Heart left ventricle (tissue), 16 donors: ENCODE measurements at regions not wholly inside any gene's neighbourhood (a gene's known extent, or its start where the extent isn't known, plus 50 kb on each side); places are given as distances from the start of the nearest gene placed in this dataset.

Experiments
- ATAC-seq, 4 donors: fragments of 200-7000 bp; cut with Tn5 transposase; one replicate each; pipeline ENCODE4 v1.9.1; 2020 to 2022; ENCODE audit warnings: moderate library complexity in 4 of 4, mild to moderate bottlenecking in 3 of 4, moderate number of reproducible peaks in 1 of 4
- DNase-seq, 5 donors: peaks; one replicate each; pipeline ENCODE4 v3.0.0-alpha.2; 2020
- H3K27ac ChIP-seq, 12 donors: fragments of 200-600 bp; sonication (generic) in 4 of 12; one replicate each; pipeline versions ENCODE4 v1.5.0 to v1.8.0; 2016 to 2022; ENCODE audit warnings: mild to moderate bottlenecking in 2 of 12
- H3K27me3 ChIP-seq, 9 donors: fragments of 200-600 bp; sonication (generic) in 2 of 9; one replicate each; pipeline versions ENCODE4 v1.5.1 to v1.8.0; 2016 to 2022; ENCODE audit warnings: mild to moderate bottlenecking in 3 of 9
- H3K36me3 ChIP-seq, 9 donors: fragments of 200-600 bp; sonication (generic) in 2 of 9; one replicate each; pipeline versions ENCODE4 v1.5.0 to v1.8.0; 2018 to 2022; ENCODE audit warnings: mild to moderate bottlenecking in 2 of 9
- H3K4me1 ChIP-seq, 12 donors: fragments of 200-600 bp; sonication (generic) in 4 of 12; one replicate each; pipeline versions ENCODE4 v1.5.0 to v1.8.0; 2016 to 2022; ENCODE audit warnings: mild to moderate bottlenecking in 3 of 12
- H3K4me3 ChIP-seq, 12 donors: fragments of 200-600 bp; sonication (generic) in 4 of 12; one replicate each; pipeline versions ENCODE4 v1.5.0 to v1.8.0; 2017 to 2022; ENCODE audit warnings: mild to moderate bottlenecking in 9 of 12, moderate library complexity in 4 of 12
- H3K9me3 ChIP-seq, 12 donors: fragments of 200-600 bp; sonication (generic) in 4 of 12; one replicate each; pipeline versions ENCODE4 v1.5.0 to v1.8.0; 2016 to 2022; ENCODE audit warnings: mild to moderate bottlenecking in 1 of 12
- CTCF ChIP-seq, 12 donors: fragments of 200-600 bp; sonication (generic) in 4 of 12; IDR thresholded peaks; one replicate each; pipeline versions ENCODE4 v1.5.0 to v1.8.0; 2018 to 2022; ENCODE audit warnings: antibody characterized with exemption in 12 of 12, mild to moderate bottlenecking in 5 of 12
- POLR2A ChIP-seq, 2 donors: fragments of 450-650 bp; IDR thresholded peaks; one replicate each; pipeline ENCODE4 v1.6.1; 2017; ENCODE audit warnings: antibody characterized with exemption in 2 of 2, mild to moderate bottlenecking in 2 of 2, moderate library complexity in 2 of 2
- WGBS, 4 donors: extraction: QIAGEN DNeasy Blood & Tissue Kit in 2 of 4; methylation state at CpG; one replicate each; pipeline versions ENCODE4 v1.1.5 to v1.1.7; 2013 to 2018; 5-methylcytosine and 5-hydroxymethylcytosine counted together
- intact Hi-C, 10 donors: fragments of 100-400 bp; cut with DNase I; formaldehyde crosslinking; loops; one replicate each; pipeline versions ENCODE4 v1.11.1 to v1.14.2; 2022
- donor health status: ischemic (EF 13 %, LVEDD 7.1; RV severe dilation, severe dysfunction).
- donor health status: healthy with polysubstance abuse.
- donor health status: DM: no; HTN: yes; CAD: no.
- donor health status: DM: no; HTN: no; CAD: no.
- donor health status: ischemic (EF 25% LVEDD 6.9; RV normal size, moderate dysfunction).
- donor health status: ischemic (EF 25% LVEDD 5.7; RV mildly dilated, moderate dysfunction).
- donor health status: healthy.
- donor health status: DM: yes; HTN: yes; CAD: no.
- donor health status: ischemic (EF 35%, LVEDD 5.7; RV mildly dilated, moderate dysfunction).
- donor health status: nonischemic (EF 11% LVEDD 7.7; RV severe dilation, severe dysfunction).
- donor health status: DM: yes; HTN: yes; CAD: no.
- donor health status: PGD.
- donor health status: ischemic (EF 29% LVEDD 5.4; RV normal size, mild dysfunction).
- donor health status: nonischemic (EF 23%, LVEDD 6.1; RV moderate dilation, normal function).

DNA sequence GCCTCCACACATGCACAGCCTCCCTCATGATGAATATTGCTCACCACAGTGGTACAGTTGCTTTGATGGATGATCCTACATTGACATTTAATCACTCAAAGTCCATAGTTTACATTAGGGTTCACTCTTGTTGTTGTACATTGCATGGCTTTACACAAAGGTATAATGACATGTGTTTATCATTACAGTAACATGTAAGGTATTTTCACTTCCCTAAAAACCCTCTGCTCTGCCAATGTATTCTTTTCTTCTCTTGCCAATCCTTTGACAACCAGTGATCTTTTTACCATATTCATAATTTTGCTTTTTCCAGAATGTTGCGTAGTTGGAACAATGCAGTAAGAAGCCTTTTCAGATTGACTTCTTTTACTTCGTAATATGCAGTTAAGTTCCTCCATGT, 166.6 kb upstream of the KHDRBS2 start:
- H3K4me3 ChIP-seq = no peak overlapping the region
- 78 to 97% (median 87%) methylated on average over 2 of the region's 2 CpGs for WGBS, 4 donors
- H3K27me3 ChIP-seq = no peaks in the 10 kb centered on the region
- TF ChIP-seq CTCF (IDR thresholded peaks at IDR 0.05) = no peak
- no peak for TF ChIP-seq POLR2A (IDR thresholded peaks at IDR 0.05)
- H3K27ac ChIP-seq = no peak overlapping the region
- H3K36me3 ChIP-seq = no peaks in the 10 kb centered on the region
- DNase-seq (no peak), ATAC-seq (no peak)
- H3K4me1 ChIP-seq = no peaks in the 10 kb centered on the region
- intact Hi-C loops = no loop called here
- H3K9me3 ChIP-seq = peaks cover 0 to 5% (median 0%) of the 10 kb centered on the region in 12 donors

- no peak overlapping the region for H3K4me3 ChIP-seq
- TF ChIP-seq CTCF (IDR thresholded peaks at IDR 0.05) (no peak), POLR2A (IDR thresholded peaks at IDR 0.05) (no peak)
- no peaks in the 10 kb centered on the region for H3K9me3 ChIP-seq
- no peaks in the 10 kb centered on the region for H3K27me3 ChIP-seq
- intact Hi-C loops = no loop called here
- no peaks in the 10 kb centered on the region for H3K4me1 ChIP-seq
- 65 to 74% (median 71%) methylated on average over 2 of the region's 2 CpGs for WGBS, 4 donors
- no peak for DNase-seq
- H3K36me3 ChIP-seq = no peaks in the 10 kb centered on the region
- no peak overlapping the region for H3K27ac ChIP-seq
- no peak for ATAC-seq
Measured at GRCh38 chr6:62446647-62447316, 160.8 kb upstream of the KHDRBS2 start.

- Histone ChIP-seq H3K27me3 (no peaks in the 10 kb centered on the region), H3K4me1 (no peaks in the 10 kb centered on the region), H3K9me3 (no peaks in the 10 kb centered on the region), H3K27ac (no peak overlapping the region), H3K36me3 (no peaks in the 10 kb centered on the region), H3K4me3 (no peak overlapping the region)
- TF ChIP-seq POLR2A (IDR thresholded peaks at IDR 0.05) = no peak
- no peak for TF ChIP-seq CTCF (IDR thresholded peaks at IDR 0.05)
- intact Hi-C loops = no loop called here
- 76 to 86% (median 83%) methylated on average over 8 to 9 of the region's 9 CpGs for WGBS, 4 donors
- DNase-seq = peak in 1 of 5 donors; percentile 38
- ATAC-seq = no peak
Measured at GRCh38 chr6:62445521-62445920, 159.5 kb upstream of the KHDRBS2 start.

DNA sequence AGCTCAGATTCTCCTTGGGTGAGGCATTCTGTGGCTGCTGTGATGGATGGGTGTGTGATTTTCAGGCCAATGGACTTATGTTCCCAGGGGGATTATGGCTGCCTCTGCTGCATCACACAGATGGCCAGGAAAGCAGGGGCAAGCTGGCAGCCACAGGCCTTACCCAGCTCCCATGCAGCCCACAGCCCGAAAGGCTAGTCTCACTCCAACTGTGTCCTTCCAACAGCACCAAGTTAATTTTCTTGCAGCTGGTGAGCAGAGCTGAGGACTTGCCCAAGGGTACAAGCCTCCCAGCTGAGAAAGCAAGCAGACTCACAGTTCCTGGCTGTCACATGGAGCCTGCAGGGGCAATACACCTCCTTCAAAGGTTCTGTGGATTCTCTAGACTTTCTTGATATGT, 155.2 kb upstream of the KHDRBS2 start:
- ATAC-seq (no peak), DNase-seq (no peak)
- no peaks in the 10 kb centered on the region for H3K4me1 ChIP-seq
- H3K36me3 ChIP-seq = no peaks in the 10 kb centered on the region
- peaks cover 0 to 35% (median 9%) of the 10 kb centered on the region in 12 donors for H3K9me3 ChIP-seq
- no peak for TF ChIP-seq CTCF (IDR thresholded peaks at IDR 0.05)
- TF ChIP-seq POLR2A (IDR thresholded peaks at IDR 0.05) = no peak
- intact Hi-C loops = no loop called here
- H3K27me3 ChIP-seq = no peaks in the 10 kb centered on the region
- no peak overlapping the region for H3K4me3 ChIP-seq
- no peak overlapping the region for H3K27ac ChIP-seq
- WGBS, 4 donors = 72 to 83% (median 80%) methylated on average over 1 of the region's 1 CpG; no CpG with 5 or more reads in 1 of the 4 donors
